ENCODE measurements at regions not wholly inside any gene's neighbourhood (a gene's known extent, or its start where the extent isn't known, plus 50 kb on each side); places are given as distances from the start of the nearest gene placed in this dataset.

DNA sequence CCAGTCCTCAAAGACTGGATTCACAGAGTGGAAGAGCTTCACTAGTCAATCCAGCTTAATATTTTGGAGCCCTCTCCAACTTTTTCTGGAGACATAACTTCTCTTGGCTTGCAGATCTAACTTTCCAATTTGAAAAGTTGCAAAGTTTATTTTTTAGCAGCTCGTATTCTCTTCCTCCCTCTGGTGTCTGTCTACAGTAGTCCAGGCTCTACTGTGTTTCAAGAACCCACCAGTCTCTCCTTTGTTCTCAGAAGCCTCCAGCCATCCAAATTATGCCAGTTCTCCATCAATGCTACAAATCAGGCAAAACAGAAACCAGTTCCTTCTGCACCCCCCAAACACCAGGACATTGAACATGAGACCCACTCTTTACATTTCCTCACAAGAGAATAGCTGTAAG, 376.1 kb upstream of the OPRM1 start:
- Histone ChIP-seq H3K4me1 (ENCODE audit: control insufficient read depth, insufficient read depth, low read length) (peaks cover 14% of the 10 kb centered on the region; the same call in 1 of the 2 replicates), H3K9me3 (ENCODE audit: control insufficient read depth, insufficient read depth, low read length) (no peaks in the 10 kb centered on the region), H3K27me3 (ENCODE audit: control insufficient read depth, insufficient read depth, low read length) (no peaks in the 10 kb centered on the region), H3K4me3 (ENCODE audit: low read depth, low read length) (no peak overlapping the region), H3K9ac (ENCODE audit: low read depth, low read length) (no peak overlapping the region), H3K36me3 (ENCODE audit: control insufficient read depth, insufficient read depth, low read length) (no peaks in the 10 kb centered on the region), H3K27ac (ENCODE audit: low read depth, low read length) (no peak overlapping the region)

DNA sequence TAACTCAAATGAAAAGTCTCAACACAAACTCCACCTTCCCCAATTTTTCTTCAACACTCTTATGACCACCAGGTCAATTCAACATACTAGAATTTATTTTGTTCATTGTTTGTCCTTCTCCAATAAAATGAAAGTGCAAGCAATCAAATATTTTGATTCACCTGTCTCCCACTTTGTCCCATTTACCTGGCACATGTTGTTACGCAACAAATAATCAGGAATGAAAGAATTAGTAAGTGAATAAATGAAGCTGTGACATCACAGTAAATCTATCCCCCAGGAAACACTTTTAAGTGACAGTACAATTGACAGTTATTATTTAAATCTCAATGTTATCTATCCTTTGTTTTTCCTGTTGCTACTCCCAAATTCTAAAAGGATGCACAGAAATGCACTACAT, 393.7 kb upstream of the OPRM1 start:
- no peaks in the 10 kb centered on the region for H3K27me3 ChIP-seq (ENCODE audit: control insufficient read depth, insufficient read depth, low read length)
- no peak overlapping the region for H3K27ac ChIP-seq (ENCODE audit: low read depth, low read length)
- H3K9ac ChIP-seq (ENCODE audit: low read depth, low read length) = no peak overlapping the region
- no peak overlapping the region for H3K4me3 ChIP-seq (ENCODE audit: low read depth, low read length)
- no peaks in the 10 kb centered on the region for H3K9me3 ChIP-seq (ENCODE audit: control insufficient read depth, insufficient read depth, low read length)
- no peaks in the 10 kb centered on the region for H3K36me3 ChIP-seq (ENCODE audit: control insufficient read depth, insufficient read depth, low read length)
- no peaks in the 10 kb centered on the region for H3K4me1 ChIP-seq (ENCODE audit: control insufficient read depth, insufficient read depth, low read length)

DNA sequence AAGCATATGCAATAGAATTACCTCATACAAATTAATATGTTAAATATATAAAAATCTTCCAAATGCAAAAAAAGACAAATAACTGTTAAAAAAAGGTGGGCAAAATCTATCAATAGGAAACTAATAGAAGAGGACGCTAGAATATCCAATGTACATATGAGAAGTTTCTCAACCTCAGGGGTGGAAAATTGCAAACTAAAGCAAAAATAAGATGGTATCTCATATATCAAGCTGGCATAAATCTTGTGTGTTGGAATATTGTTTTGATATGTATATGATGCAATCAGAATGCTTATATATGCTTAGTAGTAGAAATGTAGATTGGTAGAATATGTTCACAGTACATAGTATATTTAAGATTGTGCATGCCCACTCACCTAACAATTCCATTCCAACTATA, 395.0 kb upstream of the OPRM1 start:
- no peak overlapping the region for H3K27ac ChIP-seq (ENCODE audit: low read depth, low read length)
- H3K9ac ChIP-seq (ENCODE audit: low read depth, low read length) = no peak overlapping the region
- H3K4me3 ChIP-seq (ENCODE audit: low read depth, low read length) = no peak overlapping the region
- no peaks in the 10 kb centered on the region for H3K36me3 ChIP-seq (ENCODE audit: control insufficient read depth, insufficient read depth, low read length)
- H3K27me3 ChIP-seq (ENCODE audit: control insufficient read depth, insufficient read depth, low read length) = no peaks in the 10 kb centered on the region
- H3K9me3 ChIP-seq (ENCODE audit: control insufficient read depth, insufficient read depth, low read length) = no peaks in the 10 kb centered on the region
- H3K4me1 ChIP-seq (ENCODE audit: control insufficient read depth, insufficient read depth, low read length) = no peaks in the 10 kb centered on the region

DNA sequence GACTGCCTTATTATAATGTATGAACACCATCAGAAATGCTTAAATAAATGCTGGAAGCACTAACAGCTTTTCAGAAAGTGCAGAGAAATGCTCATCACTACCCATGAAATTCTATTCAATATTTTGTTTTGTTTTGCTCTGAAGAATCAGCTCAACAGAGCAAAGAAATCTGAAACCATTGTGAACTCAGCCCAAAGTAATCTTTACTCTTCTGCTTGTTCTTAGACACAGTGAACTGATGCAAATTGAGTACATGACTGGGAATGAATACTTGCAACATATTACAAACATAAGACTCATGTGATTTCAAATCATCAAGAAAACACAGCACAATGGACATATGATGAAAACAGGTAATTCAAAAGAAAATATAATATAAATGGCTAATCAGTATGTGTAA, 404.6 kb upstream of the OPRM1 start:
- no peaks in the 10 kb centered on the region for H3K36me3 ChIP-seq (ENCODE audit: control insufficient read depth, insufficient read depth, low read length)
- H3K4me1 ChIP-seq (ENCODE audit: control insufficient read depth, insufficient read depth, low read length) = no peaks in the 10 kb centered on the region
- no peaks in the 10 kb centered on the region for H3K27me3 ChIP-seq (ENCODE audit: control insufficient read depth, insufficient read depth, low read length)
- no peak overlapping the region for H3K27ac ChIP-seq (ENCODE audit: low read depth, low read length)
- H3K9me3 ChIP-seq (ENCODE audit: control insufficient read depth, insufficient read depth, low read length) = no peaks in the 10 kb centered on the region
- no peak overlapping the region for H3K4me3 ChIP-seq (ENCODE audit: low read depth, low read length)
- no peak overlapping the region for H3K9ac ChIP-seq (ENCODE audit: low read depth, low read length)

DNA sequence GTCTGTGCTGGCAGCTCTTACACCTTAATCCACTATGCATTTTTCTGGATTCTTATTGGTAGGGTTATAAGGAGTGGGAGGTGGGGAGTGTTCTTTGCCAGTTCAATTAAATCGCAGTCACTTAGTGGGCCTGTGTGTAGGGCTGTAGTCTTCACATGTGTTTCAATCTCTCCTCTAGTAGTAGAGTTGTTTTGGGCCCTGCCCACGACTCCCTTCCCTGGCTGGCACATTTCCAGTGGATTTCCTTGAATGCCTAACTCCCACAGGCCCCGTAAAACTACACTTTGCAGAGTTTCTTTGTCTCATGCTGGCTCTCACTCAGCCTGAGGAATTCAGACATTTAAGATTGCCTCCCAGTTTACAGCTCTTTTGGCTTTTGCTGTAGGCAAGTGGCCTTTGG, 414.0 kb upstream of the OPRM1 start:
- no peaks in the 10 kb centered on the region for H3K36me3 ChIP-seq (ENCODE audit: control insufficient read depth, insufficient read depth, low read length)
- no peaks in the 10 kb centered on the region for H3K27me3 ChIP-seq (ENCODE audit: control insufficient read depth, insufficient read depth, low read length)
- H3K9ac ChIP-seq (ENCODE audit: low read depth, low read length) = no peak overlapping the region
- H3K9me3 ChIP-seq (ENCODE audit: control insufficient read depth, insufficient read depth, low read length) = no peaks in the 10 kb centered on the region
- no peak overlapping the region for H3K4me3 ChIP-seq (ENCODE audit: low read depth, low read length)
- H3K27ac ChIP-seq (ENCODE audit: low read depth, low read length) = no peak overlapping the region
- peaks cover 10% of the 10 kb centered on the region; the same call in 1 of the 2 replicates for H3K4me1 ChIP-seq (ENCODE audit: control insufficient read depth, insufficient read depth, low read length)

DNA sequence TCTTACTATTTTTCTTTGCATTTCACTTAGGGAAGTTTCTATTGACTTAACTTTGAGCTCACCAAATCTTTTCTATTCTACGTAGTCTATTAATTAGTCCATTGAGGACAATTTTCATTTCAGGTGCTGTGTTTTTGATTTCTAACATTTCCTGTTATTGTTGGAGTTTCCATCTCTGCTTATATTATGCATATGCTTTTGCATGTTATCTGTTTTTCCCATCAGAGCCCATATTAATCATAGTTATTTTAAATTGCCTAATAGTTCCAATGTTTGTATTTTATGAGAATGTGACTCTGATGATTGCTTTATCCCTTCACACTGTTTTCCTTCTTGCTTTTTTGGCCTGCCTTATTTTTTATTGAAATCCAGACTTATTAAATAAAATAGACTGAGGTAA, 414.5 kb upstream of the OPRM1 start:
- peaks cover 10% of the 10 kb centered on the region; the same call in 1 of the 2 replicates for H3K4me1 ChIP-seq (ENCODE audit: control insufficient read depth, insufficient read depth, low read length)
- no peaks in the 10 kb centered on the region for H3K36me3 ChIP-seq (ENCODE audit: control insufficient read depth, insufficient read depth, low read length)
- no peaks in the 10 kb centered on the region for H3K27me3 ChIP-seq (ENCODE audit: control insufficient read depth, insufficient read depth, low read length)
- H3K27ac ChIP-seq (ENCODE audit: low read depth, low read length) = no peak overlapping the region
- no peak overlapping the region for H3K4me3 ChIP-seq (ENCODE audit: low read depth, low read length)
- H3K9ac ChIP-seq (ENCODE audit: low read depth, low read length) = no peak overlapping the region
- no peaks in the 10 kb centered on the region for H3K9me3 ChIP-seq (ENCODE audit: control insufficient read depth, insufficient read depth, low read length)

DNA sequence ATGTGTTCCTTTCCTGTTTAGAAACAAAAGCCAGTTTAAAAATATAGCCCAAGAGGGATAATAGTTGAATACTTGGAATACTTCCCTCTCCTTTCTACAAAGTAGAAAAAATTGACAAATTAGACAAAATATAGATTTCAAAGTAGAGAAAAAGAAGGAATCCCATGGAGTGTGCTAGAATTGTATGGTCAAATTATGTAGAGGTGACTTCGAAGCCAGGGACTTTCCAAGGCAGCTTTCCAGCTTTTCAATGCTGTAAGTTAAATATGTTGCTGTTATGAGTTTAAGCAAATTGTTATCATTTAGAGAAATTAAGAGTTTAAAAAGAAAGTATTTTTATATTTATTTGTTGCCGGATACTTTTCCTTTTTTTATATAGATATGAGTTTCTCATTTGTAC, 415.5 kb upstream of the OPRM1 start:
- Histone ChIP-seq H3K27me3 (ENCODE audit: control insufficient read depth, insufficient read depth, low read length) (no peaks in the 10 kb centered on the region), H3K4me3 (ENCODE audit: low read depth, low read length) (no peak overlapping the region), H3K9me3 (ENCODE audit: control insufficient read depth, insufficient read depth, low read length) (no peaks in the 10 kb centered on the region), H3K27ac (ENCODE audit: low read depth, low read length) (no peak overlapping the region), H3K4me1 (ENCODE audit: control insufficient read depth, insufficient read depth, low read length) (peaks cover 10% of the 10 kb centered on the region; the same call in 1 of the 2 replicates), H3K9ac (ENCODE audit: low read depth, low read length) (no peak overlapping the region), H3K36me3 (ENCODE audit: control insufficient read depth, insufficient read depth, low read length) (no peaks in the 10 kb centered on the region)

DNA sequence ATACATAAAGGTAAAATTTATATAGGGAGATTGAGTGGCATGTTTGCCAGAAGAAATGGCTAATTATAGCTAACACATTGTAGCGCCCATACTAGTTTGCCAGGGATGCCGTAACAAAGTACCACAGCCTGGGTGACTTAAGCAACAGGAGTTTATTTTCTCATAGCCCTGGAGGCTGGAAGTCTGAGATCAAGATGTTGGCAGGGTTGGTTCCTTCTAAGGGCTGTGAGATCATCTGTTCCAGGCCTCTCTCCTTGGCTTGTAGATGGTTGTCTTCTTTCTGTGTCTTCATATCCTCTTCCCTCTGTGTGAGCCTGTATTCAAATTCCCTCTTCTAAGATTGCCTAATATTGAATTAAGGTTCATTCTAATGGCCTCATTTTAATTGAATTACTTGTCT, 417.5 kb upstream of the OPRM1 start:
- Histone ChIP-seq H3K9ac (ENCODE audit: low read depth, low read length) (no peak overlapping the region), H3K36me3 (ENCODE audit: control insufficient read depth, insufficient read depth, low read length) (no peaks in the 10 kb centered on the region), H3K4me1 (ENCODE audit: control insufficient read depth, insufficient read depth, low read length) (peaks cover 20% of the 10 kb centered on the region), H3K27me3 (ENCODE audit: control insufficient read depth, insufficient read depth, low read length) (no peaks in the 10 kb centered on the region), H3K4me3 (ENCODE audit: low read depth, low read length) (no peak overlapping the region), H3K27ac (ENCODE audit: low read depth, low read length) (no peak overlapping the region), H3K9me3 (ENCODE audit: control insufficient read depth, insufficient read depth, low read length) (no peaks in the 10 kb centered on the region)

DNA sequence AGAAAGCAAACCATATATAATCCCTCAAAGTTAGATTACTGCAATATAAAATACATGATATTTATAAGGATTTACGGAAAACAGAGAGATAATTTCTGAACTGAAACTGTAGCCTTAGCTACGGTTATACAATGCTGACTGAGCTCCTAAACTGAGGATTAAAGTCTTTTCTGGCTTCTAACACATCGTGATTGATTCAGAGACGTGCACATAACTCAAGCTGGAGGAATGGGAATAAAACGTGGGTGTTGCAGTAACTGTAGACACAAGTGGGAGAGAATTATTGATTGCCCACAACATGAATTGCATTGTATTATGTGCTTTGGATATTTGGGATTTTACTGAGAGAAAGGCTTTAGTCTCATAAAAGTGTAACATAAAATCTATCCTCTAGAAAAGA, 418.0 kb upstream of the OPRM1 start:
- no peaks in the 10 kb centered on the region for H3K36me3 ChIP-seq (ENCODE audit: control insufficient read depth, insufficient read depth, low read length)
- peaks cover 24% of the 10 kb centered on the region for H3K4me1 ChIP-seq (ENCODE audit: control insufficient read depth, insufficient read depth, low read length)
- H3K9ac ChIP-seq (ENCODE audit: low read depth, low read length) = no peak overlapping the region
- H3K27ac ChIP-seq (ENCODE audit: low read depth, low read length) = no peak overlapping the region
- no peak overlapping the region for H3K4me3 ChIP-seq (ENCODE audit: low read depth, low read length)
- H3K27me3 ChIP-seq (ENCODE audit: control insufficient read depth, insufficient read depth, low read length) = no peaks in the 10 kb centered on the region
- no peaks in the 10 kb centered on the region for H3K9me3 ChIP-seq (ENCODE audit: control insufficient read depth, insufficient read depth, low read length)

DNA sequence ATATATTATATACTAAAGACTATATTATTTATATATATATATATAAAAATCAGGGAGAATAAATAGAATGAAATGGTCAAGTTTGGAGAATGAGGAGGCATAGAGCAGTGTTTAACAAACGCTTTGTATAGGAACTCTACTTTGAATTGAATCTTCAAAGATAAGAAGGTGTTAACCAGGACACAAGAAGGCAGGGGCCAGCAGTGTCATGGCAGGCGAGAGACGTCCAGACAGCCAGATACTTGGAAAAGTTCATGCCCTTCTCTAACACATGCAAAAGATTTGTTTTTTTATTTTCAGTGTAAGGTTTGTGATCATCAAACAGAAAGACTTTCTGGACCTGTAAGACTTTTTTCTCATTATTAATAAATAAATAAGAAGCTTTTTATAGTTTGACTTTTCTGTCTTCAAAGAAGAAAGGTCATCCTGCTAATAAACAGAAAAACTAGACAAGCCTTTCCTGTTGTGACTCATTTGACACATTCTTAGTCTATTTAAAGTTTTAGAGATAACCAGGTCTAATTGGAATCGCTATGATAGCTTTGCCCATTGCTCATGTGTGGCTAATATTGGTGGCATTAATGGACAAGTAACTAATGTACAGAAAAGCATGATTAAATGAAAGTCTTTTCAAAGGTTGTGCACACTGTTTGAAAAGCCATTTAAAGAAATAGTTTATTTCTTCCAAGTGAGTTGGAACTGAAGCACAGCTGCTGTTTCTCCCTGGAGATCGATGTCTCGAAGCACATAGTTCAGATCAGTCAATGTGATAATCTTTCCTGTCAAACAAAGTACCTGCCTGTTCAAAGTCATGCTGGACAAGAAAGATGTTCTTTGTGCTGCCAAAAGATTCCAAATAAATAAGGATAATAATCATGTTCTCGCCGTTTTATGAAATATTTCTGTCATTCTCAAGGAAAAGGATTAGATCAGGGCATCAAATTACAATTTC, 420.4 kb upstream of the OPRM1 start:
- no peaks in the 10 kb centered on the region for H3K36me3 ChIP-seq (ENCODE audit: control insufficient read depth, insufficient read depth, low read length)
- no peak overlapping the region for H3K27ac ChIP-seq (ENCODE audit: low read depth, low read length)
- H3K4me1 ChIP-seq (ENCODE audit: control insufficient read depth, insufficient read depth, low read length) = peaks cover 21% of the 10 kb centered on the region
- no peaks in the 10 kb centered on the region for H3K27me3 ChIP-seq (ENCODE audit: control insufficient read depth, insufficient read depth, low read length)
- no peak overlapping the region for H3K9ac ChIP-seq (ENCODE audit: low read depth, low read length)
- H3K9me3 ChIP-seq (ENCODE audit: control insufficient read depth, insufficient read depth, low read length) = no peaks in the 10 kb centered on the region
- H3K4me3 ChIP-seq (ENCODE audit: low read depth, low read length) = no peak overlapping the region

DNA sequence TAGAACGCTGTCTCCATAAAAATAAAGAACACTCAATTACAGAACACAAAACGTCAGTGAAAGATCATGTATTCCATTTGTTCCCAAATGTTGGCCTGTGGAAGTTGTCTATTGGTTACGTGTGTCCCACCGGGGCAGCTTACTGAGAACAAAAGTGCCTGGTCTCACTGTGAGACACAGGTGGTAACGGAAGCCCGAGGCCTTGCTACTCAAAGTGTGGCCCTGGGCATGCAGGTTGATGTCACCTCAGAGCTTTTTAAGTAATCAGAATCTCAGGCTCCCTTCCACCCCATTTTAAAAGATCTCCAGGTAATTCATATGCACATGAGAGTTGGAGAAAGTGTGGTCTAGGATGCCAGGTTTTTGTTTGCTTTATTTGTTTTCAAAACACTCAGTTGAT, 422.5 kb upstream of the OPRM1 start:
- Histone ChIP-seq H3K36me3 (ENCODE audit: control insufficient read depth, insufficient read depth, low read length) (no peaks in the 10 kb centered on the region), H3K4me3 (ENCODE audit: low read depth, low read length) (no peak overlapping the region), H3K27me3 (ENCODE audit: control insufficient read depth, insufficient read depth, low read length) (no peaks in the 10 kb centered on the region), H3K9me3 (ENCODE audit: control insufficient read depth, insufficient read depth, low read length) (no peaks in the 10 kb centered on the region), H3K9ac (ENCODE audit: low read depth, low read length) (no peak overlapping the region), H3K27ac (ENCODE audit: low read depth, low read length) (peak overlapping the region; percentile 56), H3K4me1 (ENCODE audit: control insufficient read depth, insufficient read depth, low read length) (peaks cover 21% of the 10 kb centered on the region)
